Stimulated activated CD8-positive, alpha-beta memory T cell treated with anti-CD3 and anti-CD28 coated beads, Interleukin-7, amount 100 ng/mL, for 1 hour (primary cell): ENCODE measurements at regions not wholly inside any gene's neighbourhood (a gene's known extent, or its start where the extent isn't known, plus 50 kb on each side); places are given as distances from the start of the nearest gene placed in this dataset.
"Not testable (repeated sequence)": the region's sequence is repeated elsewhere in the genome, so short reads cannot be mapped to it uniquely, and the experiment has no call there.

ENCODE experiments used
- DNase-seq, 2 donors: peaks; one replicate each; pipeline ENCODE4 v3.0.0-alpha.2; 2020; ENCODE audit warnings: low read depth in 2 of 2

DNA sequence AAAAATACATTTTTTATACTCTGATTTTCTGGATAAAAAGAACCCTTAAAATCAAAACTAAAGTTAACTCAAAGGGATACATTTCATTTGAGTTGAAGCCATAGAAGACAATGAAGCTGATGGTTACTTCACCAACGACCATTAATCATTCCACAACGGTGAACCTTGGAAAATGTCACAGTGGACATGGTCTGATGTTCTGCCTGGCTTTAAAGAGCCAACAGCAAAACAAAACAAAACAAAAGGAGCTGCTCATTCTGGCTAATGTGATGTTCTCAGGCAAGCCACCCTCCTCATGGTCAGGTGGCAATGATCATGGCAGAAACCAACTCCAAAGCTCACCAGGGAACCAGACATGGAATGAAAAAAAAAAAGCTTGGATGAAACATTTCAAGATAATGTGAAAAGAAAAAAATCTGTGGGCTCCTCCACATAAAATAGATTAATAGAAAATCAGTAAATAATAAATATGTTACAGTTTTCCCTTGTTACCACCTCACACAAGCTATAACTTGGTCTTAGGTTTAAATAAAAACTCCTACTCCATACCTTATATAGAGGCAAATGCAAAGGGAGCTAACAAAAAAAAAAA lies 90.1 kb upstream of the SERTAD2 start:
- DNase-seq = no peak

DNA sequence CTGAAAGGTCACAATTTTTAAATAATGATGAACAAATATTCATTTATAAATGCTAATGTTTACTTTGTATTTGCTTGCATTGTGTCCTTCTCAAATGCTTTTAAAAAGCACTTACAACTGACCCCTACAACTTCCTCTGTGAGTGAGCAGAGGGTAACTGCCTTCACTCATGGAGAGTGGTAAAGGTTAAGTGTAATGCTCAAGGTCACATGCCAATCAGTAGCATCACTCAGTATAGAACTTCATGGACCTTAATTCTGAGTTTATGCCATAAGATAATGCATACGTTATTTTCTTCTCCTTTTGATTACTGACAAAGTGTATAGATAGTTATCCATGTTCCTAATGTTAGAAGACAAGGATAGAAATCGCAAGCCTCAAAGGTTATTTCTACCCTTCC lies 91.8 kb upstream of the SERTAD2 start:
- DNase-seq = no peak

DNA sequence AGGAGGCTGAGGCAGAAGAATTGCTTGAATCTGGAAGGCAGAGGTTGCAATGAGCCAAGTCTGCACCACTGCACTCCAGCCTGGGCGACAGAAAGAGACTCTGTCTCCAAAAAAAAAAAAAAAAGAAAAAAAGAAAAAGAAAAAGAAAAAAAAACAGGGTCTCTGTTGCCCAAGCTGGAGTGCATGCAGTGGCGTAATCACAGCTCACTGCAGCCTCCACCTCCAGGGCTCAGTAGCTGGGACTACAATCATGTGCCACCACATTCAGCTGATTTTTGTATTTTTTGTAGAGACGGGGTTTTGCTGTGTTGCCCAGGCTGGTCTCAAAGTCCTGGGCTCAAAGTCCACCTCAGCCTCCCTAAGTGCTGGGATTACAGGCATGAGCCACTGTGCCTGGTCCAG lies 94.0 kb upstream of the SERTAD2 start:
- not testable (repeated sequence) for DNase-seq

DNA sequence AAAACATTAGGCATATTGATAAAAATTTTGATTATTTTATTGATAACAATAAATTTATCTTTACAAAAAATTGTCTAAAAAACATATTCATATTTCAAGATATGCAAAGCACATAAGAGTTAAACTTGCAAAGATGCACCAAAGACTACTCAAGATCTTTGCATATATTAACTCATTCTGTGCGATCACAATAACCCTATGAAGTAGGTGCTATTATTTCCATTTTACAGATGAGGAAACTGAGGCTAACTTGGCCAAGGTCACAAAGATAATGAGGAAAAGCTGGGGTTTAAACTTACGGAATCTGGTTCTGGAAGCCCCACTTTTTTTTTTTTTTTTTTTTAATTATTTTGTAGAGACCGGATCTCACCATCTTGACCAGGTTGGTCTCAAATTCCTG lies 94.4 kb upstream of the SERTAD2 start:
- DNase-seq = no peak

DNA sequence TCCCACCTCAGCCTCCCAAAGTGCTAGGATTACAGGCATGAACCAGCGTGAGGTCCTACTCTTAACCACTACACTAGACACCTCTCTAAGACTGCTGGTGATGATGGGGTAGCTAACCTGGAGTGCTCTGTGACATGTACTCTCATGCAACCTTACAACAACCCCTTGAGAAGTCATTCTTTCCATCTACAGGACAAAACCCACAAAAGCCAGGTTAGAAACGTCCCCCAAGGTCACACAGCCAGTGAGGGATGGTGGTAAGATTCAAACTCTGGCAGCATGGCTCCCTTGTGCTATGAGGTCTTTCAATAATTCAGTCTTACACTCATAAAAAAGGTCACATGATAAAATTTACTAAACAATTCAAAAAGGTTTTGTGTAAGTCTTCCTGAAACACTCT lies 94.8 kb upstream of the SERTAD2 start:
- DNase-seq = no peak

DNA sequence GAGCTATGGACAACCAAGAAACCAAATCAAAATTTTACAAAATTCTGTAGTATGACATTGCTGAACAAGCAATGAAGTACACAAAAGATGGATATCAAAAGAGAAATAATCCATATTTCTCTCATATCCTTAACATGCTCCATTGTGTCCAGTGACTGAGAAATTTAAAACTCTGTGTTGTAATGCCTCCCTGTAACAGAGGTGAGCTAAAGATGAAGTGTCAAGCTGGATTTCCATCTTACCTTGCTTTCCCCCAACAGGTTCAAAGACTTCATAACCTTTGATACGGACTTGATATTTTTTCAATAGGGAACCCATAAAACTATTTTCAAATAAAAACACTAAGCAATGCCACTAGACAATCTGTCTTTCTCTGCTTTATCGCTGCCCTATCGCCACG lies 95.7 kb upstream of the SERTAD2 start:
- DNase-seq = no peak

DNA sequence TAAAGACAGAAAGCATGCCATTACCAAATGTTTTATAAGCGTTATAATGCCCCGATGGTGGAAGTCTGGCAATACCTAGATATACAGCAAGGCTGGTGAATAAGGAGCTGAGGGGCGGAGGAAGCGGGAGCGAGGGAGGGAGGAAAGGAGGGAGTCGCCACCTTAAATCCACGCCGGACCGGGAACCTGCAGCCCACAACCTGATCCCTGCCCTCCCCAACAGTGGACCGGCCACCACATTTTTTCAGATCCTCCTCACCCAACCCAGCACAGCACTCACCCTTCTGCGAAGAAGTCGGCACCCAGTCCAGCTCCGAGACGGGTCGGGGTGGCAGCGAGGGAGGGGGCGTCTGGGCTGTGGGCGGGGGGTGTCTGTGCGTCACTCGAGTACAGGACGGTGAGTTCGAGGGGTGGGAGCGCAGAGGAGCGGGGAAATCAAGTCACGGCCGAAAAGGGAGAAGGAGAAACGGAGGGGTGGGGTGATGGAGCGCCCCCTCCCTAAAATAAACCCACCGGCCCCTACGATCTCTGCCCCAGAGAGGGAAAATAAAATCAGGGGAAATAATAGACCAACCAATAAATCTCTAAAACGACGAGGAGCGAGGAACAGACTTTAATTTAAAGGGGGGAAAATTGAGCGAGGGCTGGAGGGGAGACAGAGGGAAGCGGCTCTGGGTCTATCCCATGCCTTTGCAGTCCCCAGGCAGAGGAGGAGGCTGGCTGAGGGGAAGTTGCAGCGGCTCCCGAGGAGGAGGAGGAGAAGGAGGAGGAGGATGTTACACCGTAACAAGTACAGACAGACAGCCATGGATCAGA lies 96.5 kb upstream of the SERTAD2 start:
- DNase-seq = no peak

DNA sequence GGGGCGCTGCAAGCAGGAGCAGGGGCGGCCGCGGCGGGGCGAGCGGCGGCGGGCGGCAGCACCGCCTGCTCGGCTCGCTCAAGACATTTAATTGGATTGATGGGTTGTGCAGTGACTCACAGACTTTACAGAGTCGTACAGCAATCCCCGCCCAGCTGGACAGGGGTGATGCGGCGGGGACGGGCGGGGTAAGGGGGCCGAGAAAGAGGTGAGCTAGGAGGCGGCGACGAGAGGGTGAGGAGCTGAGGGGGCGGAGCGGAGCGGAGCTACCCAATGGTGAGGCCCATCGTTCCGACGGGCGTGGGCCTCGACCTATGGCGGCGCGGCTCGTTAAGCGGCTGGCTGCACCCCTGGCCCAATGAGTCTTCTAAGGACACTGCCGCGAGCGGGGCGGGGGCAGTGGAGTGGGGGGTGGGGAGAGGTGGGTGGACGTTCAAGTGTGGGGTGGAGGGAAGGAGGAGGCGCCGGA lies 97.1 kb upstream of the SERTAD2 start:
- DNase-seq = peak; percentile 91 to 96

DNA sequence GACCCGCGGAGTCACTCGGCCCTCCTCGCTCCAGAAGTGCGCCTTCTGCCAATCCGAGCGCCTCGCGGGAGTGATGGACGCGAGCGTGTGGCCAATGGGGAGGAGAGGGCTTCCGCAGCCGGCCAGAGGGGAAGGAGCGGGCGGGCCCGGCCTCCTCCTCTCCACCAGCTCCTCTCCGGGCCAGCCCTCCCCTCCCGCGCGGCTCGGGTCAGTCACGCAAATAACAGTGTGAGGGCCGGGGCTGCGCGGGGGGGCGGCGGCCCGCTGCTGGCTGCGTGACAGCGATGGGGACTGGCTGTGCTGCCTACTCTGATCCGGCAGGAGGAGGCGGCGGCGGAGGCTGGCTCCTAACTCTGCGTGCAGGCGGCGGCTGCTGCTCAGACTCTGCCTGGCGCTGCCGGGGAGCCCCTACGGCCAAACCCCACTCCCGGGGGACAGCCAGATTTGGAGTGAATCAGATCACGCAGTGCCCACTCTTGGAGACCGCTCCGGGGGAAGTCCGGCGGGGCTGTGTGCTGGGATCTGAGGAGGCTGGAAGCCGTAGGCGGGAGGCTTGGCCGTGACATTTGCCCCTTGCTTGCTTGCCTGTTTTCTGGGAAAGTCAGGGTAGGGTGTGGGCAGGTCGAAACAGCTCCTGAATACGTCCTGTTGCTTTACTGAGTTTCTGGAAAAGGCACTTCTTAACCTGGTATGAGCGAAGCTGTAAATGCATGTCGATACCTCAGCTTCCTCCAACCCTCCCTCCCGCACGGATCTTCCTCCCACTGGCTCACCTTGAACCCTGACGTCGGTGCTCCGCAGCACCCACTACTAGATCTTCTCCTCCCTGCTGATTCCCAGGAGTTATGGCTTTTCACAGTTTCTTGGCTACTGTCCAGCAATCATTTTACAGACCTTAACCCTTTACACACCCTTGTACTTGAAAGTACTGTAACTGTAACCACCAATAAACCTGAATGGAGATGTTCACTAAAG lies 97.9 kb upstream of the SERTAD2 start:
- DNase-seq = no peak

DNA sequence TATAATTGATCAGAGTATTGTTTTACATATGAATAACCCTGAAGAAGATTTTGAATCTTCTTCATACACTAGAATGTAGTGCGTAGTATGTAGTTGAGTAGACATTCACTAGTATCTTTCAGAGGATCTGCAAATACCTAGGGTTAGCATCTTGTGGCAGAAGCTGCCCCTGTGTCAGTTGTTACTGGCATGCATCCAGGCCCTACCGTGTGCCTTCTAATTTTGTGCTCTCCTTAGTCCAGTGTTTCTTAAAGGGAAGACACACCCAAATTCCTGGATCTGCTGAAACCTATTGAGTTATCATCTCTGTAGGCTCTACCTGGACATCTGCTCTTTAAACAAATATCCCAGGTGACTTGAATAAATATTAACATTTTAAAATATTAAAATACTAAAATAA lies 99.7 kb upstream of the SERTAD2 start:
- DNase-seq = no peak

DNA sequence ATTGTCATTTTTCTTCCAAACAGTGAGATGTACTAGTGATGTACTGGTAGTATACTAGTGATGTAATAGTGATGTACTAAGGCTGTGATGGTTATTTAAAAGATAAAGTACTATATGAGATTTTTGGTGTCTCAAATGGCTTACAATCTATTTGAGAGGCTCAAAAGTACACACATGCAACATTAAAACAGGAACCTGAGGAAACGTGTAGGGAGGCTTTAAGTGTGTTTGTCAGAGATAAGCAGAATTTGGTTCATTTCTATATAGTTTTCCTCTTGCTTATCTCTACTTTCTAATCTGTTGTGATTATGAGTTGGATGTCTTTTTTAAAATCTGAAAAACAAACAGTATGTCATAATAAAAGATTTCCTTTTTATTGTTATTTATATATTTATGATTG lies 100.9 kb upstream of the SERTAD2 start:
- no peak for DNase-seq

DNA sequence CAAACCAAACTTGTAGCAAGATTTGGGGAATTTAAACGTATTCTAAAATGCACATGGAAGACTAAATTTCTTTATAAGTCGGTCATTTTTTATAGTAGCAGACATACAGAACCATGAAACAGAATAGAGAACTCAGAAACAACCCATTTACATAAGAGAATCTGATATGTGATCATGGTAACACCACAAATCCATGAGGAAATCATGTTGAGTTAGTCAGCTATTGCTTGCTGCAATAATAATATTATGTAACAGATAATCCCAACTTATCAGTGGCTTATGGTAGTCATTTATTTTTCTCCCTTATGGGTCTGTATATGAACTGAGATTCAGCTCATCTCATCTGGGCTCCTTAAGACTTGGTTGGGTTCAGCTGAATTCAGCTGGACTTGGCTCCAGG lies 103.4 kb upstream of the SERTAD2 start:
- DNase-seq = no peak

DNA sequence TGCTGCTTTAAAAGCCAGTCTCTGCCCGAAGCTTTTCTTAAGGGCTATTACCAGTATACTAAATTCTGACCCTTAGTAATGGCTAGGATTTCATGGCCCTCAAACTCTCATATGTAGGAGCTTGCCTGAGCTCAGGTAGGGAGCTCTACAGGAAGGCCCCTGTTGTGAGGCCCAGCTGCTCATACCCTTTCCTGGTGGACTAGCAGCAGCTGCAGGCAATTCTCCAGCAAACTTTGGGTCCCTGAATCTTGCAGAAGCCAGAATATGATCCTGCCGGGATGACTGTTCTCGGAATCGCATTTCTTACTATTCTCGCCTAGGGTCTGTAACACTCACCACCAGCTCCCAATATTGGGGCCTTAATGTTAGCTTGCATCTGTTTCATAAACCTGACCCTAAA lies 106.4 kb upstream of the SERTAD2 start:
- DNase-seq = no peak

DNA sequence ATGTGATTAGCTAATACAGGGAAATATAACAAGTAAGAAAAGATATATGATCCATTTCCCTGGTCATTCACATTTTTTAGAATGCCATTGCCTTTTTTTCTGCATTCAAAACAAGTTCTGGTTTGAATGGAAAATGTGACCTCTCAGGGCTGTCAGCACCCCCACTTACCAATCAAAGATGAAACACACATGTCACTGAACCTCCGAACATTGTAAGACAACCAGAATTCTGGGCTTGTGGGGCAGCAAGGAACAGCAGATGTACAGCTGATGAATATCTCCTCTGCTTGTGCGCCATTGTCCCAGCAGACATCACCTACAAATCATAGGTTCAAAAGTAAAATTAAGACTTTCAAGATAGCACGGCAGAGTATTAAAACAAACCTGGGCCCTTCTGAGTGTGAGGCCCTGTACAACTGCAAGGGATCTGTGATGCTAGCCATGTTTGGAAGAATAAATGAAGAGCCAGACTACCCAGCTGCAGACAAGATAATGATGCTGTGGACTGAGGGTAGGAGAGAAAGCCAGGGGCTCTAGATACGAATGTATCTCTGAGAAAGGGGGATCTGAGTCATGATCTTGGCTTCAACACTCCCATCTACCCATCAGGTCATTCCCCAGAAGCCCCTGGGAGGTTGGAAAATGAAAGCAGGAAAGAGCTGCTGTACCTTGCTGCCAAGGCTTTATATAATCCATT lies 108.7 kb upstream of the SERTAD2 start:
- no peak for DNase-seq

DNA sequence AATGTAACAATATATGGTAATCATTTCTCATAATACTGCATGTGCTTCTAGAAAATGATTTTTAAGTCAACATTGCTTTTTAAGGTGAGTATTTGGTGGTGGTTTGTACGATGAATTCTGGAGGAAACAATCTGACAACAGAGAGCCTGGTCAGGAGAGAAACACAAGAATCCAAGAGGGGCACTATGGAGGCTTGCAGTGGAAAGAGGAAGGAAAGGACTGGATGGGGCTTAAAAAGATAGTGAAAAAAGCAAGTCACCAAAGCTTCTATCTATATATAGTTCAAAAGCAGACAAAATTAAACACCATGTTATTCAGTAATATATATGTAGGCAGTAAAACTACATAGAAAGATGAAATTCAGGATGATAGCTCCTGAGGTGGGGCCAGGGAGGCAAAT lies 109.4 kb upstream of the SERTAD2 start:
- no peak for DNase-seq

DNA sequence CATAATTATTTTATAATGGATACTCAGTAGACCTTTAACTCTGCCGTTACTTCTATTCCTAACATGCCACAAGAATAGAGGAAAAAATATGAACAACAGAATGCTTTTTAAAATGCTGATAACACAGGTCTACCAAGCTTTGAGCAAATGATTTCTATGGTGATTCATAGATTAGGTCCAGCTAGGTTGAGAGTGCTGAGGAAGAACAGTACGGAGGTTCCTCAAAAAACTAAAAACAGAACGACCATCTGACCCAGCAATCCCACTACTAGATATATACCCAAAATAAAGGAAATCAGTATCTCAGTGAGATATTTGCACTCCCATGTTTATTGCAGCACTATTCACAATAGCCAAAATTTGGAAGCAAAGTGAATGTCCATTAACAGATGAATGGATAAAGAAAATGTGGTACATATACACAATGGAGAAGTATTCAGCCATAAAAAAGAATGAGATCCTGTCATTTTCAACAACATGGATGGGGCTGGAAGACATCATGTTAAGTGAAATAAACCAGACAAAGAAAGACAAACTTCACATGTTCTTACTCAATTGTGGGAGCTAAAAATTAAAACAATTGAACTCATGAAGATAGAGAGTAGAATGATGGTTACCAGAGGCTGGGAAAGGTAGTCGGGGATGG lies 111.6 kb upstream of the SERTAD2 start:
- no peak for DNase-seq

DNA sequence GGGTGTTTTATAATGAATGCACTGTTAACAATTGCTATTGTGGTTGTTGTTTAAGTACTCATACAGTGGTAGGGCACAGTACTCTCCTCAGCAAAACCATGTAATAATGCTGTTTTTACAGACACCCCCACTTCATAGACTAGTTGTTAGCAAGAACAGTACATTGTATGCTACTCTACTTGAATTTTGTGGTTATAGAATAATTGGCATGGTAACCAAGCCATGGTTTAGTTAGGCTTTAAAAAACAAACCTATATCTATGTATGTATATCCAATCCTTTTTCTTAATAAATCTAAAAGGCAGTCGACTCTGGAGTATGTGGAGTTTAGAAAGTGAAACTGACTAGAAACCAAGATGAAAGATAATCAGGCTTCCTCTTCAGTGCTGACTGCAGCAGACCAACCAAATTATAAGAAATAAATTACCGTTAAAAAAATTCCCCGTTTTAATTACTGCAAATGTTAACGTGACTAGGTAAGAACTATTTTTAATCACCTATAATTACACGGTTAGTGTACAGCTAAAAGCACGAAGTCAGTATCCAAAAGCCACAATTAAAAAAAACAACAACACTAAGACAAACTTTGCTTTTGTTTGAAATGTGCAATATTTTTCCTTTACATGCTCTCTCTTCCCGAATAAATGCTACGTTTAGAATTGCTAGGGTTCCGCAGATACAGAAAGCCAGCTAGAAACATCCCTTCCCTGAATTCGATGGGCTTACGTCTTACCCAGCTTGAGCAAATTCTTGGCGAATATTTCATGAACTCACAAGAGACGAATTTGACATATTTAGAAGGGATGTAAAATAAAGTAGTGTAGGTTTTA lies 113.3 kb upstream of the SERTAD2 start:
- DNase-seq = no peak

DNA sequence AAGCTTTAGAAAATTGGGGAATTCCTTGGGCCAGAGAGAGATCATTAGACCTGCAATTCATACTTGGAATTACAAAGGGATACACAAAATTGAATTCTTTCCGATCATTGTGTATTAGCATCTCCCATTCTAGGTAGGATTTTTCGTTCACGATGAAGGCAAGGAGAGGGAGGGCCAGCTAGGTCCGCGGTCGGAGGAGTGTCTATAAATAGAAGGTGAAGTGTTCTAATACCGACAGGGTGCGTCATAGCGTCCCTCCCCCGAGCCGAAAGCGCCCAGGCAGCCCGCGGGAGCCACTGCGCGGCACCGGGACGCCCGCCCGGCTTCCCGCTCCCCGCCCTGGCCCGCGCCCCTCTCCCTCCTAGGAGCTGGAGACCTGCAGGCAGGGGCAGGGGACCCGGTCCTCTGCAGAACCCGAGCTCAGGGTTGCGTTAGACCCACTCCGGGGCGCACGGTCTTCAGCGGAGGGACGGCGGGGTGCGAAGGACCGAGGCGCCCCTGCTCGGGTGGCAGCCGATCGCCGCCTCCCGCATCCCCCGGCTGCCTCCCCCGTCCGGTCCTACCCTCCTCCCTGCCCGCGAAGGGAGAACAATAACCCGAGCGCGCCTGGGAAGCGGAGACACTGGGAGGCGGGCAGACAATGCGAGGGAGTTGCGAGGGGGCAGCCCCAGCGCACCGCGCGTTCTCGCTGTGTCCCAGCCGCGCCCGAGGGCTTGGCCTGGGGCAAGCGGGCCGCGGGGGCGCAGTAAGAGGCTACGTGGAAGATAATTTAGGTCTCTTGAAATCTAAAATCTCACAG lies 114.2 kb upstream of the SERTAD2 start:
- DNase-seq = peak; percentile 37 to 59

DNA sequence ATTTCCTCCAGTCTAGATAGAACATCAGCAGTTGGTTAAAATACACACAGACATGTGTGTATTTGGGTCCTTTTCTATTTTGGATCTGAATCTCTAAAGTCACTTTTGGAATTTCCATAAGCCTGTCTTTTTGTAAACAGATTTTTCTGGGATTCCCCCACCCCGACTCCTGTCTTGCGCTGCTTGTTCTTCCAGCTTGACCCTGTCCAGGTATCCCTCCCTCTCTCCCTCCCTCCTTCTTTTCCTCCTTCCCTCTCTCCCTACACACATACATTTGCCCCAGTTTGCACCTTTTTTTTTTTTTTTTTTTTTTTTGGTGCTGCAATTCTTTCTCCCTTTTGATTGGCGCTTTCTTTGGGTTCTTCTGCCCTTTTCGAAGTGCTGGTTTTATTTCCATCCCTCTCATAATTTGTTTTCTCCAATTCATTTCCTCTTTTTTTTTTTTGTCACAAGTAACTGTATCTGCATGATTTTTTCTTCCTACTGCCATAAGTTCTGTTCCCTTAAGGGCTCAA lies 114.8 kb upstream of the SERTAD2 start:
- no peak for DNase-seq
